HG02885 (cell line): ENCODE measurements at regions not wholly inside any gene's neighbourhood (a gene's known extent, or its start where the extent isn't known, plus 50 kb on each side); places are given as distances from the start of the nearest gene placed in this dataset.
"Not testable (repeated sequence)": the region's sequence is repeated elsewhere in the genome, so short reads cannot be mapped to it uniquely, and the experiment has no call there.

Experiments used
- ATAC-seq: cut with Tn5 transposase; IDR thresholded peaks from one replicate; pipeline ENCODE4 v1.9.1; 2021; ENCODE audit warnings: mild to moderate bottlenecking; ENCODE audit not compliant: unreplicated experiment, poor library complexity

DNA sequence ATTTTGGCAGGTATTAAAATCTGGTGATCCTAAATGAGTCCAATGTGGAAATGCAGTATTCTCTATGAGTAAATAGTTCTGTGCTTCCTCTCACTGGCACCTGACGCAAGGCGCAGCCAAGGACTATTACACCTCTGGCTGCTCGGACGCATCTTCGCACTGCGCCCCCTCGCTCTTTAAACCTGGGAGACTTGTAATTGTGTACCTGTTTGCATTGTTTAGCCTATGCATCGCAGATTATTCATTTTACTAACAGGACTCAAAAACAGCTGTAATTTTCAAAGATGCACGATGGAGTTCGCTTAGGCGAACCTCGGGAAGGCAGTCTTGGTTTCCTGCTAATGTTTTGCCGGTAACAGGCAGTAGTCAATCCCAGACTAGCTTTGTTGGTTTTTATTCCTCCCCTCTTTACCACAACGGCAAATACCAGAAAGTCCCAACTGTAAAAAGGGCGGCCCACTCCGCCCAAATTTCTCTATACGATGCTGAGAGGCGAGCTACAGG is 113.2 kb downstream of the KCNRG start:
- no peak for ATAC-seq

DNA sequence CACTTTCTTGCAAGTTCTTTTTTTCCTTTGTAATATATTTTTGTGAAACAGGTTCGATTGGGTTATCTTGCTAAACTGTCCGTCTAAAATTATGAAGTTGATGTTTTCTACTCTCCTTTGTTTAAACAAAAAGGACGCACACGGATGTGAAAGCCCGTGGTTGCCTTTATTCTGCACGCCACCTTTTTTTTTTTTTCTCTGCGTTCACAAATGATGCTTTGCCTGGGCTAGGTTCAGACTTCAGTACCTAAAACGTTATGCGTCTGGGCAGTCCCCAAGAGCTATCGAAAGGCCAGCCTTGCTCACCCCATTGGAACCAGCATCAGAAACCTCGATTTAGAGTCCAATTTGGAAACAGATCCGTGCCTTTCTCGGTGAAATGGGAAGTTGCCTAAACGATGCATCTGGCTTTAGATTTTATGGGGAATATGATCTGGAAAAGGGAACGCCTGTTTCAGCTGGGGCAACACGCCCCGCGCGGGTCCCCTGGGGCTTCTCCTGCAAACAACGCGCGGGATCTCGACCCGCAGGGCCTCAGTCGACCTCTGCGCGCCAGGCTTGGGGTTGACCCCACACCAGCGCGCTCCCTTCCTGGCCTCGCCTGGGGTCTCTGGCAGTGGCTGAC is 113.9 kb downstream of the KCNRG start:
- ATAC-seq: no peak

GRCh38 chr13:50129706-50130122 is 114.5 kb downstream of the KCNRG start:
- ATAC-seq: no peak

DNA sequence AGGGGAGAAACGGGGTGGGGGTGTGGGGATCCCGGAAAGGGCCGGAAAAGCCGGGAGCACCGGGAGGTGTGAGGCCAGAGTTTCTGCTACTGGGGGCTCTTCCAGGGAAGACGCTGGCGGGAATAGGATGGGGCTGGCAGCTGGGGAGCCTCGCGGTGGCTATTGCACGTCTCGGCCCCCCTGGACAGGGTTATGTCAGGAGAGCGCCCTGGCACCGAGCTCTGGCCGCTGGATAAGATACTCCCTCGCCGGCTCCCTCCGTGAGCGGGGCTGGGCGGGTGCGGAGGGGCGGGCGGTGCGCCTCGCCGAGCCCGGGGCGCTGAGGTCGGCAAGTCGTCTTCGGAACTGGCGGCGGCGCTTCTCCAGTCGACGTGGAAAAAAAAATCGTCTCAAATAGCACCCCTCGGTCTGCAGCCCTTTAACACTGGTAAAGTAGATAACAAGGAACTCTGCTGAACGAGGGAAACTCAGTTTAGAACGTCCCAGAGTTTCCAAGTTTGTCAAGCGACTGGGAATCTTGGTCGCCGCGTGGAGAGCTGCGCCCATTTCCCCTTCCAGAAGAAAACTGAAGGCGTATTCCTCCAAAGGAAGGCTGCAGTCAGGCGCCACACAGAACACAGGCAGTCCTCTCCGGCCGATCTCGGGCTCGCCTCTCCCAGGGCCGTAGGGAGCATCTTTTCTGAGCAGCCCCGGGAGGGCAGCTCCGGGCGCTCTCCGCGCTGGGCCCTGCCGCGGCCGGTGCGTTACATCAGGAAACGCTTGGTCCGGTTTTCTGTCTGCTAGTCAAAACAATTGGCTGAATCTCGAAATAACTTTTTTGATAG is 115.1 kb downstream of the KCNRG start:
- ATAC-seq: no peak

GRCh38 chr13:50131920-50132903 is 117.0 kb downstream of the KCNRG start:
- ATAC-seq: no peak

- no peak for ATAC-seq
Measured at GRCh38 chr13:50132904-50133357, 117.7 kb downstream of the KCNRG start.

GRCh38 chr13:50133358-50133953 is 118.2 kb downstream of the KCNRG start:
- ATAC-seq: no peak

- ATAC-seq: no peak
Measured at GRCh38 chr13:50136226-50136625, 121.0 kb downstream of the KCNRG start.

- ATAC-seq: no peak
Measured at GRCh38 chr13:50136678-50137077, 121.4 kb downstream of the KCNRG start.

DNA sequence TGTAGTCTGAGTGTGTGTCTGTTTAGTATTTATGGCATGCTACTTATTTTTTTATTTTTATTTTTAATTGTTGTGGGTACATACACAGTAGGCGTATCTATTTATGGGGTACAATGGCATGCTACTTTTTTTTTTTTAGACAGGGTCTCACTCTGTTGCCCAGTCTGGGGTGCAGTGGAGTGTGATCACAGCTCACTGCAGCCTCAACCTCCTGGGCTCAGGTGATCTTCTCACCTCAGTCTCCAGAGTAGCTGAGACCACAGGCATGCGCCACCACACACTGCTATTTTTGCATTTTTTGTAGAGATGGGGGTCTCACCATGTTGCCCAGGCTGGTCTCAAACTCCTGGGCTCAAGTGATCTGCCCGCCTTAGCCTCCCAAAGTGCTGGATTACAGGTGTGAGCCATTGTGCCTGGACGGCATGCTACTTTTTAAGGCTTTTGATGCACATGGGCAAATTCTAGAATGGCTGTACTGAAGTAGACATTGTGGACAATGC is 124.2 kb downstream of the KCNRG start:
- ATAC-seq: not testable (repeated sequence)

- no peak for ATAC-seq
Measured at GRCh38 chr13:50140153-50140552, 124.9 kb downstream of the KCNRG start.

- ATAC-seq: no peak
Measured at GRCh38 chr13:50140581-50141374, 125.5 kb downstream of the KCNRG start.

GRCh38 chr13:50141375-50141975 is 126.2 kb downstream of the KCNRG start:
- no peak for ATAC-seq

- no peak for ATAC-seq
Measured at GRCh38 chr13:50144246-50145160, 129.3 kb downstream of the KCNRG start.

- no peak for ATAC-seq
Measured at GRCh38 chr13:50149214-50149613, 134.0 kb downstream of the KCNRG start.

DNA sequence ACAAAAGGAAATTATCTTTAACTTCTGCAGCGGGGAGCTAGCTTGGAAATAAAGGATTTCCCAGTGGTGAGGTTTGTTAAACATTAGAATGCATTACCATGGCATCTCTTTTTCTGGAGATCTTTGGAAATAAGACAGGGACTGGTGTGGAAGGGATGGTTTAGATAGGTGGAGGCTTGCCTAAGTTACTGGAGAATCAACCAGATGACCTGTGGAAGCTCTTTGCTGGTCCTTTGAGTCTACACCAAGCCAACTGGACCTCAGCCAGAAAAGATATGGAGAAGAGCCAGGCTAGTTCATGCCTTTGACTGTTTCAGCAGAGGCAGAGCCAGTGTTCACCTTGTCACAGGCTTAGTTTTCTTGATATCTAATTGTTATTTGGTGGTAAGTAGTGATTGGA is 134.7 kb downstream of the KCNRG start:
- no peak for ATAC-seq

DNA sequence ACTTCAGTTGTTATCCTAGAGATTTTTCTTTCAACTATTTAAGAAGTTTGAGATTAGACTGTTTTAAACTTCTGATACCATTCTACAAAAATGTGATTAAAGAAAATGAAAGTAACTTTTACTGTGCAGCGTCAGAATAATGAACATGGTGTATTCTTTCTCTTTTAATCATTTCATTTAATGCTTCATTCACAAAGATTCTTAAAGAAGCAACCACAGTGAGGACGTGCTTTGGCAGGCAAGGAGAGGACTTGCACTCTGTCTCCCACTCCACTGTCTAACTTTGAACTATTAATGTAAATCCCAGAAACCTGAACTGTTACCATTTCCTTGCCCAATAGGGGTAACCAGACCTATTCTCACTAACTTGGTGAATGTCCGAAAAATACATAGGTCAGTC is 137.0 kb downstream of the KCNRG start:
- ATAC-seq: no peak
